Lung microvascular endothelial cell (primary cell): ENCODE measurements at regions not wholly inside any gene's neighbourhood (a gene's known extent, or its start where the extent isn't known, plus 50 kb on each side); places are given as distances from the start of the nearest gene placed in this dataset.
"Not testable (repeated sequence)": the region's sequence is repeated elsewhere in the genome, so short reads cannot be mapped to it uniquely, and the experiment has no call there.

ENCODE experiments used
- DNase-seq, 2 donors: peaks; one replicate each; pipeline versions ENCODE4 v3.0.0 to v3.0.0-alpha.2; 2010; ENCODE audit warnings: low read depth in 2 of 2

DNA sequence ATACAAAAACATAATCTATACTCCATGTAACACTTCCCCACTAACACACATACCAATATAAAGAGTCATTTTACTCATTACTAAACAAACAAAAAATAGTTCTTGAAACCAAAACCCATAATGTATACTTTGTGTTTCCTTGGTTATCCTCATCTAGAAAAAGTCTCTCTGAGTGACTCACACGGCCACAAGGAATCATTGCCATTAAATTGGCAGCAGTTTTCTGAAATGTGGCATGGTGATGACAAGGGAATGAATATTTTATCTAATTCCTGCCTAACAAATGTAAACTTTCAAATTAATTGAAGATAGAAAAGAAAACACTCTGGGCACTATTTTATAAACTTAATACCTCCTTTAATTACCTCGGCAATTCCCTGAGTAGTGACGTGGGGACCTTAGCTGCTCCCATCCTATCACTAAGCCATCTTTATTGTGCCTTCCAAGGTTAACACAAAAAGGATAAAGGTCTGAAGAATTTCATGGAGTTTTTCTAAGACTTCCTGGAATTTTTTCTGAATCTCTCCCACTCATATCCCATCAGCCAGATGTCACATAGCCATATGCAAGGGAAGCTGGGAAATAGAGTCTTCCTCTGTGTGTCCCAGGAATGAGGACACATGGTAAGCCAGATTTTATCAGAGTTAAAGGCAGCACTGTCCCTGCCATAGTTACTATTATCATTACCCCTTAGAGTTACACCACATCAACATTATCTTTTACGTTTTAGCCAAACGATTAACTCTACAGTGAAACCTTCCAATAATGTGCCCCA is 857.2 kb upstream of the TENM4 start:
- DNase-seq: no peak

DNA sequence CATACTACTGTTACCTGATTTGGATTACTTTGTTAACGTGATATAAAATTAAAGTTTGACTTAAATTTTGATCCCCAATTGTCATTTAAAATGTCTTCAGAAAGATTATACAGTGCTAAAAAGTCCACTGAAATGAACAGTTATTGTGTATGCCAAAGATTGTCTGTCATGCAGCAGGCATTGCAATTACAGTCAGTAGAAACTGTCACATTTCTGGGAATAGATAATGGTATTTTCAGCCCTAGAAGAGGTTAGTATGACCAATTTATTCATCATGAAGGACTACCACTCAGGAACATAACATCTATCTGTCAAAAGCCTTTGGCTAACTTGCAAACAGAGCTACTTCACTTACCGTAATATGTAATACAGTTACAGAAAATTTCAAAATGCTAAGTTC is 852.5 kb upstream of the TENM4 start:
- DNase-seq: no peak

DNA sequence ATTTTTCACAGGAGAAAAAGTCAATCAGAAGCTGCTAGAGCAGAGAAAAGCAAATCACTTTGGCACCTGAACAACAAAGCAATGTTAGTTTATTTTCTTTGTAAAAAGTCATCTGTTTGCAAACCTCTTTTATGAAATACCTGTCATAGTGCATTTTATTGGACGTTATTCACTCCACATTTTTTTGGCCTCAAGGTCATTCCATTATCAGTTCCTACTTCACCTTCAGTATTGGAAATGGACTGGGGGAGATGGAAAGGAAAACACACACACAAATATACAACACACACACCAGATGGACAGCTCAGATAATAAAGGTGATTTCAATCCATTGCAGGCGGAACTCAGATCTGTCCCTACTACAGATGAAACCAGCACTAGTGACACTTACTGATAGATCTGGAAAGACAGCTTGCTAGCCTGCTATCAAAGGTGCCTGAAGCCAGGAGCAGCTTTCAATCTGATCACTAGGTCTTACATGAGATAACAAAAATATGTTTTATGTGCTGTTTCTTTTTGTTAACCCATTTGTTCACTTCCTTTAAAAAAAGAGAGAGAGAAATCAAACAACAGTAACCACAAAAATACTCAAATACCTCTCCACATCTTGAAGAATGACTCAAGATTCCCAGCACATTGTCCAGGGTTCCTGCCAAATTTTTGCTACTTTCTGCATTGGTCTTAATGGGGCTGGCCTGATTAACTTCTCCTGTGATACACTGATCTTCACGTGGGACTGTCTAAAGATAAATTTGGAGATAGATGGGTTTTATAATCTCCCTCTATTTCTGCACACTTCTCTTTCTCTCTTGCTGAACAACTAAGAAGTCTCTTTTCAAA is 844.3 kb upstream of the TENM4 start:
- DNase-seq: no peak

DNA sequence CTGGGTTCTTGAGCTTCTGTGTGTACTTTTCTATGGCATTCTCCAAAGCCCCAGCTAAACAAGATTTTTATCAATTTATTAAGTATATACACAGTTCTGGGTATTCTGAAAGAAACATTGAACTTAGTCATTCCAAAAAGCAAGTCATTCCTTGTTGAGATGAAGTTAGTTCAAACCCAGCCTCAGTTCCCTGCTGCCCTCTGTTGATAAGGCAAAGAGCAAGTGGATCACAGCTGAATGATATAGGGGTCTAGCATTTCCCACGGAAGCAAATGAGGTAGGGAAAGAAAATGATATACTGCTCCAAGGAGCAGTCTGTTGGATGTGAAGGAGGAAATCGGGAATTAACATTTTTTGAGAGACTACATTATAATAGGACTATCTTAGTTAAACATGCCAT is 841.8 kb upstream of the TENM4 start:
- DNase-seq: no peak

DNA sequence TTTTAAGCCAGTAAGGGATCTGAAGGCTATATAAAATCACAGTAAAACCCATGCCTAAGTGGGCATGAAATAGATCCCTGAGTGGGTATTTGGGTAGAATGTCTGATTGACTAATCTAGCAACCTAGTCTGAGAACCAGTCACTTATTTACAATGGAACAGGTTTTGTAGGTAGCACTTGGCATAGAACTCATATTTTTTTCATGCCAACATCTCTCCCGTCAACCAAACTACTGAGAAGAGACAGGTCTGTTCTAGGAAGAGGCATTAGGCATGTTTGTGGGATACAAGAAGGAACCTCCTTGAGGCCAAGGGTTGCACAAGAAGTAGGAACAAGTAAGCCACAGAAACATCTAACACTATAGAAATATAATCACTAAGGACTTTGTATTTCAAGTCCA is 840.4 kb upstream of the TENM4 start:
- no peak for DNase-seq

DNA sequence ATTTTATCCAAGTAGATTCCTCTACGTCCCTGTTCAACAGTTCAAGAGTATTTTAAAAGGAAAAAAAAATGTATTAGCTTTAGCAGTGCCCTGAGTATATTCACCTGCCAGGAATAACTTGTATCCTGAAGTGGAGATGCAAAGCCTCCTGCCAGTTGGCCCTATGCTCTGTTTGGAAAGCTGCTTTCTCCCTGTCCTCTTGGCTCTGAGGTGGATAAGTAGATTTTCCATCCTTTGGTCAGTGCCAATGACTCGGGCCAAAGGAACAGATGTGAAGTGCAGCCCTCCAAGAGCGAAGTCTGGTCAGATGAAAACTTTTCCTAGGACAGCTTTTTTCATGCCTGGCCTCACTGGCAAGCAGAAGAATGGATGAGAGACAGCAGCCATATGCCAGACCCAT is 839.9 kb upstream of the TENM4 start:
- no peak for DNase-seq

DNA sequence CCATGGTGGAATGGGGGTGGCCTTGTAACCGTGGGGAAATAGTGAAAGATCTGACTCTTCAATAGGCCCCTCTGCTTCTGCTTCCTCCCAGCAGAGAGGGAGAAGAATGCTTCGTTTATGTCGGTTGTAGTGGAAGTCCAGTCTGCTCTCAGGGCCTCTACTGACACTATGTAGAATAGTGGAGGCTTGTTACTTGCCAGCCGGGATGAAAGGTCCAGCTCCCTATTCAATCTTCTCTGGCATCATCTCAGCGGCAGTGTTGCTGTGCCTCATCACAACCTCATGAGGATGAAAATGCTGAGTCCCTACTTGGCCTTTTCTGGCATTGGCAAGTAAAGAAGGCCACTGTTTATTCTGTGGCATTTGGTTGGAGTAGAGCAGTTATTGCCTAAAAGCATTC is 820.9 kb upstream of the TENM4 start:
- DNase-seq: no peak

DNA sequence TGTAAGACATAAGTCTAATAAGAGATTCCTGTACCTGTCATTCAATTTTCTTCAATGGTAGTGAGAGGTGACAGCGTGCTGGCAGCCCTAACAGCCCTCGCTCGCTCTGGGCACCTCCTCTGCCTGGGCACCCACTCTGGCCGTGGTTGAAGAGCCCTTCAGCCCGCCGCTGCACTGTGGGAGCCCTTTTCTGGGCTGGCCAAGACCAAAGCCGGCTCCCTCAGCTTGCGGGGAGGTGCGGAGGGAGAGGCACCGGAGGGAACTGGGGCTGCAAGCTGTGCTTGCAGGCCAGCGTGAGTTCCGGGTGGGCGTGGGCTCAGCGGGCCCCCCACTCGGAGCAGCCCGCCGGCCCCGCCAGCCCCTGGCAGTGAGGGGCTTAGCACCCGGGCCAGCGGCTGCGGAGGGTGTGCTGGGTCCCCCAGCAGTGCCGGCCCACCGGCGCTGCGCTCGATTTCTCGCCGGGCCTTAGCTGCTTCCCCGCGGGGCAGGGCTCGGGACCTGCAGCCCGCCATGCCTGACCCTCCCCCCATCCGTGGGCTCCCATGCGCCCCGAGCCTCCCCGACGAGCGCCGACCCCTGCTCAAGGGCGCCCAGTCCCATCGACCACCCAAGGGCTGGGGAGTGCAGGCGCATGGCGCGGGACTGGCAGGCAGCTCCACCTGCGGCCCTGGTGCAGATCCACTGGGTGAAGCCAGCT is 816.6 kb upstream of the TENM4 start:
- DNase-seq: not testable (repeated sequence)

DNA sequence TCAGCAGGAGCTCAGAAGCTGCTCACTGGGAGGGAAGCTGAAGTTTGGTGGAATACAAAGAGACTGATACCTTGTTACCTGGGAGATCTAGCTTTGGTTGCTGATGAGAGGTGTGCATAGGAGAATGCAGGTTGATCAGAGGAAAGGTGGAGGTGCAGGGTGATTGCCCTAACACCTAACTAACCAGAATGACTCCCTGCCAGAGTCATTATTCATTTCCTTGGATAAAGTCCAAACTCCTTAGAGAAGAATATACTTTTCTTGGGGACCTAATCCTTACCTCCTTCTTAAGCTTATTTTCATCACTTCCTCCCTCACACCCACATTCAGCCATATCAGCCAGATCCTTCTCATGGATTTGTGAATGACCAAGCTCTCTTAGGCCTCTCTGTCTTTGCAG is 814.2 kb upstream of the TENM4 start:
- DNase-seq: no peak

DNA sequence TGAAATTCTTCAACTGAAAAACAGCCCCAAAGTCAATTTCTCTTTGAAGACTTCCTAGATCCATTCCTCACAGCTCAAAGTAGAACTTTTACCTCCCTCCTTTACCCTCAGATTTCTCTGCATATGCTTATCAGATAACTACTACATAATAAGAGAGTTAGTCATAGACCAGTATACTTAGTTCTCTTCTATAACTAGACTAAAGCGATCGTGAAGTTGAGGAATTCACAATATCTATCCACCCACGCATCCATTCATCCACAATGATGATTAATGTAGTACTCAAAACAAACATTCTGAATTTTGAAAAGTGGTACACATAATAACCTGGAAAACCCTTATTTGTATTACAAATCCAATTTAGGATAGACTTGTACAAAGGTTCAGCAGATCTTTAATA is 800.9 kb upstream of the TENM4 start:
- no peak for DNase-seq

DNA sequence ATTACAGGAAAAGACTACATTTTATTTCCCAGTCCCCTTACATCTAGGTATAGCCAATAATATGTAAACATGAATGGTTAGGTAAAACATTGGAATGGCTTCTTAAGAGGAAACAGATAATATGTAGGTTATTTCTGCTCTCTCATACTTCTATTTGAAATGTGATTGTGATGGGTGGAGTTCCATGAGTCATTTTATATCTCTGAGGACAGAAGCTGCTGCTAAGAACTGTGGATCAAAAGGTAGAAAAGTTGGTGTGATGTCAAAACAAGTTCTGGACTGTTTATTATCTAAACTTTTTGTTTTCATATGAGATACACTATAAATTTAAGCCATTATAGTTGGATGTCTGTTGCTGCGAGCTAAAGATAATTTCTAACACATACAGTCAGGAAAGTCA is 799.4 kb upstream of the TENM4 start:
- no peak for DNase-seq

DNA sequence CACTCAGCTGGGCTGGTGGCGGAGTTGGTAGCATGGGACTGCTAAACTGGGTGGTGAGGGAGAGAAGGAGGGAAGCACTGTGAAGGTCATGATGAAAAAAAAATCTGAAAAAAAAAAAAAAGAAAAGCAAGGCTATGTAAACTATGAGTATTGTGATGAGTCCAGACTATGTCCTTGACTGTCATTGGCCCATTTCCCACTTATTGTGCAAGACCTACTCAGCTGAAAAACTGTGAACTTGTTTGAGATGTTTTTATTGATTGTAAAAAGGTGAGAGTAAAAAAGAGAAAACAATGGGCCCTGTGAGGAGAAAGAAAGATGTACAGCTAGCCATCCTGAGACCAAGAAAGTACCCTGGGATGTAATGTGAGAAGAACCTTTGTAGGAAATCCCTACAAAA is 798.4 kb upstream of the TENM4 start:
- no peak for DNase-seq

DNA sequence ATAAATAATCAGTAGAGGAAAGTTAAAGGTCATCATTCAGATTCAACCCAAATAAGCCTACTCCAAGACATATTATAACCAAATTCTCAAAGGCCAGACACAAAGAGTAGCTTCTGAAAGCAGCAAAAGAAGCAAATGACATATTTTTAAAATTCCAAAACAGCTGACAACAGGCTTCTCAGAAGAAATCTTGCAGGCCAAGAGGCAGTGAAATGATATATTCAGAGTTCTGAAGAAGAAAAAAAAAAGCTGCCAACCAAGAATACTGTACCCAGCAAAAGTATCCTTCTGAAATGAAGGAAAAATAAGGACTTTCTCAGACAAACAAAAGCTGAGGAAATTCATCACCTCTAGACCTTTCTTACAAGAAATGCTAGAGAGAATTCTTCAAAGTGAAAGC is 787.1 kb upstream of the TENM4 start:
- DNase-seq: no peak

DNA sequence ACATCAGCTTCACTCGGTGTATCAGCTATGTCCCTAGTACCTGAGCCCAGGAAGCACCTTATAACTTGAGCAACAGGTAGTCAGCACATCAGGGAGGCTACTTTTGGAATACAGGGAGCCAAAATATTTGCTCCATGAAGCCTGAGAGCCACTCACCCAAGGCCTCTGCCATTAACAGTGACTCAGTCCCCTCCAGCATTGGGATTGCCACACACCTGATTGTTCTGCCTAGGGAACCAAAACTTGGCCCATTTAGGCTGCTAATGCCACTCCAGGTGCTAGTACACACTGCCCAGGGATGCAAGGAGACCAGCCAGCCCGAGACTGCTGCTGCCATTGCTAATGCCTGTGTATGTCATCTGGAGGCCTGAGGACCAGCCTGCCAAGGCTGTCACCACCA is 773.6 kb upstream of the TENM4 start:
- DNase-seq: no peak

DNA sequence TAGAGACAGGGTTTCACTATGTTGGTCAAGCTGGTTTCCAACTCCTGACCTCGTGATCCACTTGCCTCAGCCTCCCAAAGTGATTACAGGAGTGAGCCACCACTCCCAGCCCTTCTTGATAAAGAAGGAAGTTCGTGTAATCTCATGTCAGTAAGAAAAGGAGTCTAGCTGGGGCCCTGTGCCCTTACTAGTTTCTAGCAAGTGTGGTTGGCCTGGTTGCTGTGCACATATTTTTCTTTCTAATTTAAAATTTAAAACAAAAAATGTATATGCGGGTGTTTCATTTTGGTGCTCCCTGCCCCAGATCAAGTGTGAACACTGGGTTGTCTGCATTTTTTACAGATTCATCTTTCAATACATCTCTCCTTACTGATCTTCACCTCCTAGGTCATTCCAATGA is 770.8 kb upstream of the TENM4 start:
- DNase-seq: no peak

DNA sequence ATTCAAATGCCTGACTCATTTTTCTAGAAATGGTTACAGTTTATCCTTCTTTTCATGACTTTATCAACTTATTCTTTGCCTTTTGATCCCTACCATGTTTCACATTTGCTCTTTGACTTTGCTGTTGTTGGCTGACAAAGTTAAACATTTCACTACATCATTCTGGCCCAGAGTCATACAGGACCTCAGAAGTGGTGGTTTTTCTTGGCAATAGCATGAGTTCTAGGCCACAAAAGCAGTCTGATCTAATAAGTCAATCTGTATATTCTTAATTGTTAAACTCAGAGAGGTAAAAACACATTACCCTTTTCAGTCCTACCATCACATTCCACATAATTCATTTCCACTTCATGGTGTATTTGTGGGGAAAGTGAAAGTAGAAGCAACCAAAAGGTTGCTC is 763.2 kb upstream of the TENM4 start:
- DNase-seq: no peak

DNA sequence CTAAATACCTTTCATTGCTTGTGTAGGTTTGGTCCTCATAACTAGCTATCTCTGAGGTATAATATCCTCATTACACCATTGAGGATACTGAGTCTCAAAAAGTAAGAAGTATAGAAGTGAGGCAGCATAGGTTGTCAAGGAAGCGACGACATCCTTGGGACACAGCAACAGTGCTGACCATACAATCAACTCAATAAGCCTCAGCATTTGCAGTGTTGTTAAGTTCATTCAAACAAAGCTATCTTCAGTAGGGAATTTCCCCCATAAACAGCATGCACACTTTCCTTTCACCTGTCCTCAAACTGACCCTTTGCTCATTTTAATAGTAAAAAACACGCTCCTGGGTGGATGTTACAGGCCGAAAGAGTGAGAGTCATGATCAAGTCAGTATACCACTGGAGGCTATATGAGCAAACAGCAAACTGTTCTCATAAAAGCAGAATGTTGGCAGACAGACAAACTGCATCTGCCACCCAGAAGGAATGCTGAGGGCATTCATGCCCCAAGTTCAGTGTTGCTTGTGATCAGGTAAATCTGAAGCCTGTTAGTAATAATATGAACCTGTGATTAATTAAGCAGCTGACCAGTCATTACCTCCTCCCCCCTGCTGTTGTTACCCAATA is 756.2 kb upstream of the TENM4 start:
- DNase-seq: no peak

DNA sequence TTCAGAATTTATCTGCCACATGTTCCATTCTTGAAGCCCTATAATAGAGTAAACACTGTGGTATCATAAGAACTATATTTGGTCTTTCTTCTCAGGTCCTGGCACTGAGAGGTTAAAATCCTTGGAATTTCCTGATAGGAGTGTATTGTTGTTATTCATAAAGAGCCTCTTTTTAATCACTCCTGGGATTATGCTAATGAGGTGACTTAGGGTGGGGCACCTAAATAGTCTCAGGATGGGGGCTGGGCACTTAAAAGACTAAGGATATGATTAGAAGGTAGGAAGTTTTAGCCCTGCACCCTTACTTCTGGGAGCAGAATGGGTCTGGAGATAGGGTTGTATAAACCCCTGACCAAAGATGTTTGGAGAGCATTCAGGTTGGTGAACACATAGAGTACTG is 755.2 kb upstream of the TENM4 start:
- DNase-seq: no peak

DNA sequence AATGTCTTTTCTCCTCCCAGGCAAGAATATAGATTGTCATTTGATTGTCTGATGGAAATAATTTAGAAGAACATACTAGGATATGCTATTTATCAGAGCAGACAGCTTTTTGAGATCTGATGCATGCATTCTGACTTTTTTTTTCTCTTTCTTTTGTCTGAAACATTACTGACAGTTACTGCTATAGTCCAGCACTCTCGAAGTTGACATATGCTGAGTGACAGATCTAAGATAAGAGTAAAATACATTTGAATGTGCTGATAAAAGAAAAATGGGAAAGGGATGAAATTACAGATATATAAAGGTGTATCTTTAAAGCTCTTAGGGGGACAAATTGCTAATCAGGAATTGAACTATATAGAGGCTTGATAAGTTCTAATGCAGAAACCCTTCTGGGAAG is 753.8 kb upstream of the TENM4 start:
- DNase-seq: no peak

DNA sequence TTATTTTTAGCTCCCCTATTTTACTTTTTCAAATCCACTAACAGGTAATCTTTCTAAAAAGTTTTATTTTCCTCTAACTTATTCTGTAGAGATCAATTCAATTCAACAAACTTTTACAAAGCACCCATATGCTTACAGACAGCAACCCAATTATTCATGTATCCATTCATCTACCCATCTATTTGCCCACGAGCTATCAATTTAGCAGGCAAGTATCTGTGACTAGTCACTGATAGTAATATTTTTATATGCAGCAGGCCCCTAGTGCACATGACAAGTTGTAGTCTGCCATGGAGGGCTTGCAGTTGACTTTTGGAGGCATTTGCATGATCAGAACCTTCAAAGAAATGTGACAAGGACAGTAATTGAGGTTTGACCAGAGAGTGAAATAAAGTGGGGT is 753.2 kb upstream of the TENM4 start:
- no peak for DNase-seq

DNA sequence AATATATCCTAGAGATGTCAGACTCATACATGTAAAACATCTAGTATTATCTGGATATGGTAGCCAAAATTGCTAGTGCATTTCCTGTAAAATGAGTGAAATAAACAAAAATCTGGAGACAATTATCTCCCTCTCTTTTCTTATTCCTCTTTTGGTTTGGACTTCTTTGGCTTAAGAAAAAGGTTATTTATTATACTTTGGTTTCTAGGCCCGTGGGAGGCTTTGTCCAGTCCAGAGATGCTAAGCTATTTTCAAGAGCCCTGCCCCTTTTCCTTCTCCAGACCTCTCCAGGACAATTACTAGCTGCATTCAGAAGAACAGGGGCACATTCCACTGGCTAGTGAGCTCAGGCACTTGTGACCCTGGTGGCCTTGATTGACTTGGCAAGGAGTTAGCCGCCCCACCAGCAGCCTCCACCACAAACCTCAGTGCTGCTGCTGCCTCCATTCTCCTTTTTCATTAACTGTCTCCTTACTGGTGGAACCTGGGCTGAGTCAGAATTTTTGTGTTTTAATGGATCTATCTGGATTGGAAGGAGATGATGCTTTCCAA is 747.3 kb upstream of the TENM4 start:
- DNase-seq: no peak

DNA sequence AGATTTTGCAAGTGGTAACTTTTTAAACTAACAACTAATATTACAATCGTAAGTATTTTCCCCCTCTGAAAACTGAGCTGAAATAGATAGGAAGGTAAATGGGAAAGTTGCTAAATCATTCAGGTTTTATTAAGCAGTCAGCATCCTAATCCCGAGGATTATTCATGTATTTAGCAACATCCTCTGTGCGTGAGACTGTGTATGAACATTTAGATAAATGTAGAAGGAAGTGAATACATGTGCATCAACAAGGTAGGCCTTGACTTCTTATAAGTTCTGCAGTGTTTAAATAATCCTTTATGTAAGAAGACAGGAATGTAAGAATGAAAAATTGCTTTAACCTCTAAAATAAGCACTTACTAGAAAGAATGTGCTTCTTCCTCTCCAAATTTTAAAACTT is 745.9 kb upstream of the TENM4 start:
- DNase-seq: no peak
